ENCODE measurements at regions not wholly inside any gene's neighbourhood (a gene's known extent, or its start where the extent isn't known, plus 50 kb on each side); places are given as distances from the start of the nearest gene placed in this dataset.

GRCh38 chr15:23854912-23855659 is 168.0 kb upstream of the NDN start:
- no peaks in the 10 kb centered on the region for H3K27me3 ChIP-seq
- no peak for DNase-seq (ENCODE audit: low spot score in 2 of 2)
- no peaks in the 10 kb centered on the region for H3K36me3 ChIP-seq
- H3K27ac ChIP-seq: no peak overlapping the region
- H3K9me3 ChIP-seq: no peaks in the 10 kb centered on the region
- H3K4me3 ChIP-seq: no peak overlapping the region
- H3K4me1 ChIP-seq: no peaks in the 10 kb centered on the region
- 36% methylated on average over 7 of the region's 7 CpGs for WGBS
- no peak for TF ChIP-seq POLR2AphosphoS5 (IDR thresholded peaks at IDR 0.05)
- no peak for TF ChIP-seq EP300 (IDR thresholded peaks at IDR 0.05)
- no peak for TF ChIP-seq POLR2A (IDR thresholded peaks at IDR 0.05)
- TF ChIP-seq CTCF (IDR thresholded peaks at IDR 0.05): no peak

GRCh38 chr15:23855947-23856346 is 168.8 kb upstream of the NDN start:
- H3K27me3 ChIP-seq: peaks cover 5% of the 10 kb centered on the region
- 75% methylated on average over 4 of the region's 4 CpGs for WGBS
- TF ChIP-seq POLR2A (IDR thresholded peaks at IDR 0.05): no peak
- TF ChIP-seq EP300 (IDR thresholded peaks at IDR 0.05): no peak
- no peak for TF ChIP-seq CTCF (IDR thresholded peaks at IDR 0.05)
- no peak for TF ChIP-seq POLR2AphosphoS5 (IDR thresholded peaks at IDR 0.05)
- H3K36me3 ChIP-seq: no peaks in the 10 kb centered on the region
- H3K4me3 ChIP-seq: no peak overlapping the region
- DNase-seq (ENCODE audit: low spot score in 2 of 2): no peak
- no peak overlapping the region for H3K27ac ChIP-seq
- H3K4me1 ChIP-seq: no peaks in the 10 kb centered on the region
- no peaks in the 10 kb centered on the region for H3K9me3 ChIP-seq

GRCh38 chr15:23857028-23857641 is 170.0 kb upstream of the NDN start:
- 32% methylated on average over 12 of the region's 12 CpGs for WGBS
- peaks cover 5% of the 10 kb centered on the region for H3K27me3 ChIP-seq
- no peak for TF ChIP-seq POLR2AphosphoS5 (IDR thresholded peaks at IDR 0.05)
- TF ChIP-seq CTCF (IDR thresholded peaks at IDR 0.05): peak in 1 of 2 donors; percentile 8
- TF ChIP-seq EP300 (IDR thresholded peaks at IDR 0.05): no peak

GRCh38 chr15:23859008-23859407 is 171.9 kb upstream of the NDN start:
- no peak overlapping the region for H3K27ac ChIP-seq
- DNase-seq (ENCODE audit: low spot score in 2 of 2): no peak
- WGBS: 84% methylated on average over 5 of the region's 5 CpGs

More at GRCh38 chr15:23857028-23857641, 170.0 kb upstream of the NDN start:
- no peak overlapping the region for H3K4me3 ChIP-seq
- no peaks in the 10 kb centered on the region for H3K36me3 ChIP-seq
- no peaks in the 10 kb centered on the region for H3K4me1 ChIP-seq
- H3K9me3 ChIP-seq: no peaks in the 10 kb centered on the region
- H3K27ac ChIP-seq: no peak overlapping the region
- no peak for DNase-seq (ENCODE audit: low spot score in 2 of 2)

More at GRCh38 chr15:23859008-23859407, 171.9 kb upstream of the NDN start:
- Histone ChIP-seq H3K9me3 (no peaks in the 10 kb centered on the region), H3K4me3 (no peak overlapping the region), H3K36me3 (no peaks in the 10 kb centered on the region), H3K27me3 (peaks cover 5% of the 10 kb centered on the region), H3K4me1 (no peaks in the 10 kb centered on the region)
- TF ChIP-seq POLR2A (IDR thresholded peaks at IDR 0.05) (no peak), POLR2AphosphoS5 (IDR thresholded peaks at IDR 0.05) (no peak), EP300 (IDR thresholded peaks at IDR 0.05) (no peak), CTCF (IDR thresholded peaks at IDR 0.05) (no peak)
